H7 (cell line): ENCODE measurements at regions not wholly inside any gene's neighbourhood (a gene's known extent, or its start where the extent isn't known, plus 50 kb on each side); places are given as distances from the start of the nearest gene placed in this dataset.

Experiments
- DNase-seq: peaks from one replicate; pipeline ENCODE4 v3.0.0; 2012
- H3K27me3 ChIP-seq: 2 replicates; pipeline ENCODE4 v1.6.0; 2011; ENCODE audit warnings: mild to moderate bottlenecking, low read length; ENCODE audit not compliant: control insufficient read depth, insufficient read depth
- H3K36me3 ChIP-seq: replicated peaks from 2 replicates; pipeline ENCODE4 v1.5.1; 2011; ENCODE audit warnings: low read length; ENCODE audit not compliant: control insufficient read depth, insufficient read depth
- H3K4me3 ChIP-seq: 2 replicates; pipeline ENCODE4 v1.5.1; 2011; ENCODE audit warnings: low read depth, mild to moderate bottlenecking, control low read depth, low read length, moderate library complexity; ENCODE audit not compliant: insufficient read depth

GRCh38 chr5:2190549-2190948 is 307.8 kb upstream of the IRX4 start:
- no peaks in the 10 kb centered on the region for H3K27me3 ChIP-seq
- H3K4me3 ChIP-seq, result no peak overlapping the region
- DNase-seq, result no peak

GRCh38 chr5:2188661-2189060 is 305.9 kb upstream of the IRX4 start:
- H3K27me3 ChIP-seq, result no peaks in the 10 kb centered on the region
- H3K36me3 ChIP-seq, result no peaks in the 10 kb centered on the region
- H3K4me3 ChIP-seq, result no peak overlapping the region
- DNase-seq, result no peak

More at GRCh38 chr5:2190549-2190948, 307.8 kb upstream of the IRX4 start:
- H3K36me3 ChIP-seq, result no peaks in the 10 kb centered on the region

- no peak overlapping the region for H3K4me3 ChIP-seq
- H3K27me3 ChIP-seq, result no peaks in the 10 kb centered on the region
- no peak for DNase-seq
- H3K36me3 ChIP-seq, result no peaks in the 10 kb centered on the region
These were observed 305.4 kb upstream of the IRX4 start for GRCh38 chr5:2188137-2188536.

- no peak for DNase-seq
- H3K4me3 ChIP-seq, result no peak overlapping the region
- H3K27me3 ChIP-seq, result no peaks in the 10 kb centered on the region
- no peaks in the 10 kb centered on the region for H3K36me3 ChIP-seq
These were observed 305.0 kb upstream of the IRX4 start for GRCh38 chr5:2187687-2188086.

- Histone ChIP-seq H3K27me3 (no peaks in the 10 kb centered on the region), H3K36me3 (no peaks in the 10 kb centered on the region), H3K4me3 (no peak overlapping the region)
- no peak for DNase-seq
These were observed 304.4 kb upstream of the IRX4 start for GRCh38 chr5:2187156-2187555.

GRCh38 chr5:2186472-2187015 is 303.8 kb upstream of the IRX4 start:
- H3K4me3 ChIP-seq, result no peak overlapping the region
- no peaks in the 10 kb centered on the region for H3K36me3 ChIP-seq
- H3K27me3 ChIP-seq, result no peaks in the 10 kb centered on the region
- DNase-seq, result no peak

- no peak for DNase-seq
- H3K36me3 ChIP-seq, result no peaks in the 10 kb centered on the region
- no peaks in the 10 kb centered on the region for H3K27me3 ChIP-seq
- no peak overlapping the region for H3K4me3 ChIP-seq
These were observed 303.1 kb upstream of the IRX4 start for GRCh38 chr5:2185646-2186471.

- Histone ChIP-seq H3K27me3 (no peaks in the 10 kb centered on the region), H3K36me3 (no peaks in the 10 kb centered on the region), H3K4me3 (no peak overlapping the region)
- no peak for DNase-seq
These were observed 302.1 kb upstream of the IRX4 start for GRCh38 chr5:2184563-2185540.

GRCh38 chr5:2184026-2184366 is 301.3 kb upstream of the IRX4 start:
- no peak for DNase-seq

GRCh38 chr5:2183154-2184025 is 300.7 kb upstream of the IRX4 start:
- peak; percentile 69 for DNase-seq
- Histone ChIP-seq H3K36me3 (no peaks in the 10 kb centered on the region), H3K4me3 (no peak overlapping the region), H3K27me3 (no peaks in the 10 kb centered on the region)

More at GRCh38 chr5:2184026-2184366, 301.3 kb upstream of the IRX4 start:
- H3K27me3 ChIP-seq, result no peaks in the 10 kb centered on the region
- H3K4me3 ChIP-seq, result no peak overlapping the region
- H3K36me3 ChIP-seq, result no peaks in the 10 kb centered on the region

GRCh38 chr5:2182020-2182419 is 299.3 kb upstream of the IRX4 start:
- H3K27me3 ChIP-seq, result no peaks in the 10 kb centered on the region
- no peak overlapping the region for H3K4me3 ChIP-seq
- no peaks in the 10 kb centered on the region for H3K36me3 ChIP-seq
- DNase-seq, result no peak

- no peaks in the 10 kb centered on the region for H3K36me3 ChIP-seq
- no peaks in the 10 kb centered on the region for H3K27me3 ChIP-seq
- no peak overlapping the region for H3K4me3 ChIP-seq
- DNase-seq, result no peak
These were observed 298.8 kb upstream of the IRX4 start for GRCh38 chr5:2181557-2181956.

GRCh38 chr5:2181149-2181548 is 298.4 kb upstream of the IRX4 start:
- Histone ChIP-seq H3K4me3 (no peak overlapping the region), H3K27me3 (no peaks in the 10 kb centered on the region), H3K36me3 (no peaks in the 10 kb centered on the region)
- no peak for DNase-seq

GRCh38 chr5:2180456-2180855 is 297.7 kb upstream of the IRX4 start:
- H3K4me3 ChIP-seq, result no peak overlapping the region
- H3K27me3 ChIP-seq, result no peaks in the 10 kb centered on the region
- no peaks in the 10 kb centered on the region for H3K36me3 ChIP-seq
- no peak for DNase-seq
